ENCODE measurements at regions not wholly inside any gene's neighbourhood (a gene's known extent, or its start where the extent isn't known, plus 50 kb on each side); places are given as distances from the start of the nearest gene placed in this dataset.

- no peak overlapping the region for H3K4me3 ChIP-seq (replicated peaks; ENCODE audit: low read depth, low read length)
- TF ChIP-seq, protein P1, sequence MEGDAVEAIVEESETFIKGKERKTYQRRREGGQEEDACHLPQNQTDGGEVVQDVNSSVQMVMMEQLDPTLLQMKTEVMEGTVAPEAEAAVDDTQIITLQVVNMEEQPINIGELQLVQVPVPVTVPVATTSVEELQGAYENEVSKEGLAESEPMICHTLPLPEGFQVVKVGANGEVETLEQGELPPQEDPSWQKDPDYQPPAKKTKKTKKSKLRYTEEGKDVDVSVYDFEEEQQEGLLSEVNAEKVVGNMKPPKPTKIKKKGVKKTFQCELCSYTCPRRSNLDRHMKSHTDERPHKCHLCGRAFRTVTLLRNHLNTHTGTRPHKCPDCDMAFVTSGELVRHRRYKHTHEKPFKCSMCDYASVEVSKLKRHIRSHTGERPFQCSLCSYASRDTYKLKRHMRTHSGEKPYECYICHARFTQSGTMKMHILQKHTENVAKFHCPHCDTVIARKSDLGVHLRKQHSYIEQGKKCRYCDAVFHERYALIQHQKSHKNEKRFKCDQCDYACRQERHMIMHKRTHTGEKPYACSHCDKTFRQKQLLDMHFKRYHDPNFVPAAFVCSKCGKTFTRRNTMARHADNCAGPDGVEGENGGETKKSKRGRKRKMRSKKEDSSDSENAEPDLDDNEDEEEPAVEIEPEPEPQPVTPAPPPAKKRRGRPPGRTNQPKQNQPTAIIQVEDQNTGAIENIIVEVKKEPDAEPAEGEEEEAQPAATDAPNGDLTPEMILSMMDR (IDR thresholded peaks at IDR 0.05; ENCODE audit: low read length, missing control alignments), result no peak
- peak; percentile 3 for DNase-seq (ENCODE audit: low read depth)
These were observed 1201.9 kb downstream of the BRINP3 start for GRCh38 chr1:189275796-189276195.

DNA sequence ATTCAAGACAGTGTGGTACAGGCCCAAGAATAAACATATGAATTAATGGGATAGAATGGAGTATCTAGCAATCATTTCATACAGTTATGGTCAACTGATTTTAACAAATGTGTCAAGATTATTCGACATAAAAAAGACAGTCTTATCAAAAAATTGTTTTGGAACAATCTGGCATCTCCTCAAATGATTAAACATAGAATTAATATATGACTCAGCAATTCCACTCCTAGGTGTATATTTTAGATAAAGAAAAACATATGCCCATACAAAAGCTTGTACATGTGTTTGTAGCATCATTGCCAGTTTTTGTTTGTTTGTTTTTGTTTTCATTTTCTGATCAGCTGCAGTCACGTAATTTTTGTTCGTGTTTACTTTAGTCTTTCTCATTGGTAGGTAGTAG is 1188.3 kb downstream of the BRINP3 start:
- no peak for DNase-seq (ENCODE audit: low read depth)
- TF ChIP-seq, protein P1 (IDR thresholded peaks at IDR 0.05; ENCODE audit: low read length, missing control alignments), result no peak

GRCh38 chr1:189301235-189301634 is 1176.4 kb downstream of the BRINP3 start:
- DNase-seq (ENCODE audit: low read depth), result no peak
- TF ChIP-seq, protein P1 (IDR thresholded peaks at IDR 0.05; ENCODE audit: low read length, missing control alignments), result no peak
- no peak overlapping the region for H3K4me3 ChIP-seq (replicated peaks; ENCODE audit: low read depth, low read length)

More for the DNA sequence above, 1188.3 kb downstream of the BRINP3 start:
- no peak overlapping the region for H3K4me3 ChIP-seq (replicated peaks; ENCODE audit: low read depth, low read length)

DNA sequence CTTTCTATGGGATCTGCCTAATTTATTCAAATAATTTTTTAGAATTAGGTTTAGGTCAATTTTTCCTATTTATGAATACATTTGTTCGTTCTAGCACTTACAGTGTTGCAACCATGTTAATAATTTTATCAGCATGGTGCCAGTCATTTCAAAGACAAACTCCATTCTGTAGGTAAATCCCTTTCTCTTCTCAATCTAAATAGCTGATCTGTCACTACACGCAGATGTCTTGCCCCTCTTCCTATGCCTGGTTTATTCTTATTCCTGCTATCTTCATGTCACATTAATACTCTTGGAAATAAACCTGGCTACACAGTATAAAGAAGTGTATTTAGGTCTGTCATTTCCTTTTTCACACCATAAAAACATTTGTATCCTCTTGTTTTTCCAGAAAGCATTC is 1172.4 kb downstream of the BRINP3 start:
- H3K4me3 ChIP-seq (replicated peaks; ENCODE audit: low read depth, low read length), result no peak overlapping the region
- DNase-seq (ENCODE audit: low read depth), result no peak
- TF ChIP-seq, protein P1 (IDR thresholded peaks at IDR 0.05; ENCODE audit: low read length, missing control alignments), result no peak

DNA sequence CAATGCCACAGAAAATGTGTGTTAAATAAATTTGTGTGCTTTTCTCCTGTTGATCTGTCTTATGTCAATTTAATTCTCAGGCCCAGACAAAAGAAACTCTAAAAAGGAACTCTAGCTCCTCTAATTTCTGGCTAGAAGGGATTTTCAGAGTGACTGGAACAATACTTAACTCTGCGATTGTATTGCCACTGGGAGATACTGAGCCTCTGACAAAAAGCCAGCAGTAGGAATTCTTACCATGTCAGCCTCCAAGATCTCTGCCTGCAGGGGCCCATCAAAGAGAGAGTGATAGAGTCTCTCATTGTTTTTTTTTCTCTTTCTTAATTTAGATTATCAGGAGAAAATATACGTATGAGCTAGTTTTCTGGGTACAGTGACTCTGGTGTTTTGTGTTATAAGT is 1165.7 kb downstream of the BRINP3 start:
- H3K4me3 ChIP-seq (replicated peaks; ENCODE audit: low read depth, low read length), result no peak overlapping the region
- DNase-seq (ENCODE audit: low read depth), result no peak
- TF ChIP-seq, protein P1 (IDR thresholded peaks at IDR 0.05; ENCODE audit: low read length, missing control alignments), result no peak

DNA sequence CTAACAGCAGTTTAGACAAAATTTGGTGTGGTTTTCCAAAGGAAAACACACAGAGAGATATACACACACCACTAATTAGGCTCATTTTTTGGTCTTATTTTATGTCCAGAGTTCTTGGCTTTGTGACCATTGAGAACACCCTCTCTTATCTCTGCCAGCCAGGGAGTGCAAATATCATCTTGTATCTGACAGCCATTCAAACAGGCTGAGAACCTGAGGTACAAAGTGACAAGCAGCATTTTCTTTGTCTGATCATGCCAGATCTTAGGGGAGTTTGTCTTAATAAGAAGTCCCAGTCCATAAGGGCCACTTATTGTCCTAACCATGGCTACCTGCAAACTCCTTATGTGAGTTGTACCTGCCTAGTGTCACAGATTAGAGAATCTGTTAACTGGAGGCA is 1165.2 kb downstream of the BRINP3 start:
- no peak overlapping the region for H3K4me3 ChIP-seq (replicated peaks; ENCODE audit: low read depth, low read length)
- DNase-seq (ENCODE audit: low read depth), result no peak
- TF ChIP-seq, protein P1 (IDR thresholded peaks at IDR 0.05; ENCODE audit: low read length, missing control alignments), result no peak

DNA sequence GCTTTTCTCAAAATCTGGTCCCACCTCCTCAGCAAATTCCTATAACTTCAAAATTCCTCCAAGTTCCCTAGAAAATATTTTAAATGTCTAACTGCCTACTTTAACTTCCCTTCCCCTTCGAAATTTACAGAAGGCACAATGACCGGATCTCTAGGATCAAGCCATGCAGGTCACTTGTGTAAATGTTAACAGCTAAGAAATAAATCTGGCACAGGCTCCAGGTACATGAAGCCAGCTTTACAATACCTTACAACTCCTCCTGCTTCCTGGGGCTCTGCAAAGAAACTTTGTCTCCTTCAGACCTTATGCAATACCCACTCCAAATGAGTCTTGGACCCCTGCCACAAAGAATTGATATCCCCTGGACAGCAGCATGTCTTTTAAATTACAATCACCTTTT is 1164.2 kb downstream of the BRINP3 start:
- no peak for DNase-seq (ENCODE audit: low read depth)

More for the DNA sequence above, 1164.2 kb downstream of the BRINP3 start:
- H3K4me3 ChIP-seq (replicated peaks; ENCODE audit: low read depth, low read length), result no peak overlapping the region
- TF ChIP-seq, protein P1 (IDR thresholded peaks at IDR 0.05; ENCODE audit: low read length, missing control alignments), result no peak
